AG09319 (cell line): ENCODE measurements at regions not wholly inside any gene's neighbourhood (a gene's known extent, or its start where the extent isn't known, plus 50 kb on each side); places are given as distances from the start of the nearest gene placed in this dataset.

ENCODE experiments used
- DNase-seq: peaks from one replicate; pipeline ENCODE4 v3.0.0-alpha.2; 2010; ENCODE audit warnings: low read depth; ENCODE audit errors: extremely low read depth
- TF ChIP-seq, protein P1 (sequence below): IDR thresholded peaks from 2 replicates; pipeline ENCODE4 v1.5.1; 2011; ENCODE audit warnings: low read depth, mild to moderate bottlenecking, inconsistent platforms, low read length, moderate library complexity

DNA sequence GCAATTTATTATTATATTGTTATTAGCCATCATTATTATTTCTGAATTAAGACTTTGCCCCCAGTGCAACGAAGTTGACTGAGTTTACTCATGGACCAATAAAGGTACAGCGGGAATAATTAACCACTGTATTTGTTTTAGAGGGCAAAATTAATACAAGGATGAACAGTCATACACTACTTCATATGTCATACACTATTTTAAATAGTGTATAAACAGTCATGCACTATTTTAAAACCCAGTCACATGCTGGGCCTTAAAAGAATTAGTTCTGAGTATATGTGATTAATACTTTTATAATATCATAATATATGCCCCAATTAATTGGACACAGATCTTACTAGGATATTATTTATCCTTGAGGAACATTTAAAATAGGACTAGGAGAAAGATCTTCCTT is 125.3 kb upstream of the NANOGP8 start:
- TF ChIP-seq, protein P1, sequence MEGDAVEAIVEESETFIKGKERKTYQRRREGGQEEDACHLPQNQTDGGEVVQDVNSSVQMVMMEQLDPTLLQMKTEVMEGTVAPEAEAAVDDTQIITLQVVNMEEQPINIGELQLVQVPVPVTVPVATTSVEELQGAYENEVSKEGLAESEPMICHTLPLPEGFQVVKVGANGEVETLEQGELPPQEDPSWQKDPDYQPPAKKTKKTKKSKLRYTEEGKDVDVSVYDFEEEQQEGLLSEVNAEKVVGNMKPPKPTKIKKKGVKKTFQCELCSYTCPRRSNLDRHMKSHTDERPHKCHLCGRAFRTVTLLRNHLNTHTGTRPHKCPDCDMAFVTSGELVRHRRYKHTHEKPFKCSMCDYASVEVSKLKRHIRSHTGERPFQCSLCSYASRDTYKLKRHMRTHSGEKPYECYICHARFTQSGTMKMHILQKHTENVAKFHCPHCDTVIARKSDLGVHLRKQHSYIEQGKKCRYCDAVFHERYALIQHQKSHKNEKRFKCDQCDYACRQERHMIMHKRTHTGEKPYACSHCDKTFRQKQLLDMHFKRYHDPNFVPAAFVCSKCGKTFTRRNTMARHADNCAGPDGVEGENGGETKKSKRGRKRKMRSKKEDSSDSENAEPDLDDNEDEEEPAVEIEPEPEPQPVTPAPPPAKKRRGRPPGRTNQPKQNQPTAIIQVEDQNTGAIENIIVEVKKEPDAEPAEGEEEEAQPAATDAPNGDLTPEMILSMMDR, result no peak
- DNase-seq, result no peak

DNA sequence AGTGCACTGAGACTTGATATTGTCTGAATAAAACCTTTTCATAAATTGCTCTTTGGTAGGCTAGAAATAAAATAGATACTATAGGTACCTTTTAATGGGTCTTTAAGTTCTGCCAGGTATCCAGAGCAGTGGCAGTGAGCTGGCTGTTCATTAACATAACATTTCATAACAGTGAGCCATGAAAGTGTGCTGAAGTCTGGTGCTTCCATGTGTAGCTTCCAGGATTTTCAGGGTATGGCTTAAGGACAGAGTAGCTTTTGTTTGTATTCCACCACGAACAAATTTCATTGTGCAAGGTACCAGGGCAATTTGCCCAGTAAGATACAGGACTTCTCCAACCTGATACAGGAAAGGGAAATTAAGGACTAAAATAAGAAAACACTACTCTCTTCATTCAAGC is 124.7 kb upstream of the NANOGP8 start:
- TF ChIP-seq, protein P1, result no peak
- DNase-seq, result no peak

DNA sequence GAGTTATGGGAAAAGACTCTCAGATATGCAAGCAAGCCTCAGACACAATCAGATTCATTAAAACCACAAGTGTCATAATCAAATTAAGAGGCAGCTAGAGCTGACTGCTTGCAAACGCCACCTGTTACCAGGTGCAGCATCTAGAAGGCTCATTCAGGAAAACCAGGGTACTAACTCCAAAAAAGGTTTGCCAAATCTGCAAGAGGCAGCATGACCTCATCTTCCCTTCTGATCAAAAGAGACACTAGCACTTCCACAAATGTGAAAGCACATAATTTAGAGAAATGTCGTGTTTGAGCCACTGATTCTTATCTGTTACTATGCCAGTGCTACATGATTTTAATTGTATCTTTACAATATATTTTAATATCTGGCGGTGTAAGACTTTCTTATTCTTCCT is 123.3 kb upstream of the NANOGP8 start:
- DNase-seq, result no peak
- TF ChIP-seq, protein P1, result no peak

DNA sequence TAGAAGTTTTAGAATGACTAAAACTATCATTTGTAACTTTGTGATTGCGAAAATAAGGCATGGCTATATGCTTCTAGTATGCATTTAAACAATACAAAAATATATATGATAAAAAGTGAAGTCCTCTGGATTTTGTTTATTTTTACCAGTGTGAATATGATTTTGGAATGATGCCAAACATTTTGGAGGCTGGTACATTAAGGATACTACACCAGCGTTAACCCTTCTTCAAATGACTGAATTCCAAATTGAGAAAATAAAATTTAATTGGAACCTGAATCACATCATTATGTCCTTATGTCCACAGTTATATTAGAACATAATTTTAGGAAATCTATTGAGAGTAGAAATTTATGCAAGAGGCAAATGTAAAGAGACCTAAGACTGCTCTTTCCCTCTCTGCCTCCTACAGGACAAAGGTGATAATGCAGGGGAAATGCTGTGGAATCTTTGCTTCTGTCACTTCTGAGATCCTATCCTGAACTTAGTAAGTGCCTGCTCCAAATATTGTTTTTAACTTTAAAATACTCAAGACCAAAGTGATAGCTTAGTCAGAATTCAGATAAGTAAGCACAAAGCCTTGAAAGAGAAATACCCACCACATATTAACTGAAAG is 121.1 kb upstream of the NANOGP8 start:
- DNase-seq, result no peak
- TF ChIP-seq, protein P1, result peak; percentile 4

DNA sequence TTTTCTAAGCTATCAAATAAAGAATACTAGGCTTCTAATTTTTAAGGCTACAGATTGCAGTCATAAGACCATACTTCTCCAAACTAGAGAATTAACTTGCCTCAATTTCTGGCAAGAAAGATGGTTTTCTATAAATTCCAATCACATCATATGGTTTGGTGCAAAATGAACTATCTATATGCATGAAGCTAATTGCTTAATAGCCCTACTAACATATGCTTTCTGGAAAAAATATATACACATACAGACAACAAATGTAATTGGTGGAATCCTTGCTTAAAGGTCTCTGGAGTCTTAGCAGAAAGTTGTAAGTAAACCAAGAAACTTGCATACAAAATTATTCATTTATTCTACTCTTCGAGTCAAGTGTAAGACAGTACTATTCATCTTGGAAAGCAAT is 113.1 kb upstream of the NANOGP8 start:
- TF ChIP-seq, protein P1, result no peak
- no peak for DNase-seq

DNA sequence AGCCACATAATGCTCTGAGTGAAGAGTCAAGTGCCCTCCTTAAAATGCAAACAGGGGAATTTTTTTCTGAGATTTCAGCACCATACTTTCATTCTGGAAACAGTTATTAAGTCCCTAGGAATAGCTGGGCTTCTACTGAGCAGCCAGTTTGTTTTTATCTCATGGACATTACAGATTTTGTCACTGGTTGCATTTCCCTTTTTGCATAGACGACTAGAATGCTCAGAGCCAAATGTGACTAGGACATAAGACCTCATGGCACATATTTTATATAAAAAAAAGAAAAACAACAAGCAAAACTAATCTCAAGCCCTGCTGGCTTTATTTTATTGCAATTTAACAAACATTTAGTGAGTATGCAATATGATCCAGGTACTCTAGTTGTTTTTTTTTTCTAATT is 112.7 kb upstream of the NANOGP8 start:
- TF ChIP-seq, protein P1, result no peak

DNA sequence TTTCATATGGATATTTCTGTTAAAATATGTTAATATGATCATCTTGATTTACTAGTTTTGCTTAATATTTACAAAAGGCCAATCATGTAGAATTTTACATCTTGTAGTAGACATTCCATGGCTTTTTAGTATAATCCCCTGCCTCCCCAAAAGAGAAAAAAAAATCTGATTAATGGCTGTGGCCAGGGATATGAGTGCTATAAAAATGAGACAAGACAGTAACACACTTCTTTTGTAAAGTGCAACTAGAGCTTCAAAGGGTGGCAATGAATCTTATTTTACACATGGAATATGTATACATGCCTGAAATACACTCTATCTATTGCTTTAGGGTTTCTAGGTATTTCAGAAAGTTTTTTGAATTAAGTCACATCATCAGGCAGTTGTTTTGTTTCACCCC is 112.2 kb upstream of the NANOGP8 start:
- DNase-seq, result no peak

More for the DNA sequence above, 112.7 kb upstream of the NANOGP8 start:
- DNase-seq, result no peak

More for the DNA sequence above, 112.2 kb upstream of the NANOGP8 start:
- TF ChIP-seq, protein P1, result no peak
